Chondrocyte (in vitro differentiated cells): ENCODE measurements at regions not wholly inside any gene's neighbourhood (a gene's known extent, or its start where the extent isn't known, plus 50 kb on each side); places are given as distances from the start of the nearest gene placed in this dataset.

ENCODE experiments used
- DNase-seq: peaks from one replicate; pipeline ENCODE4 v3.0.0; 2021; ENCODE audit warnings: mixed read lengths, low spot score
- H3K27ac Mint-ChIP-seq: one replicate; pipeline ENCODE4 v1.8.0; 2021; ENCODE audit warnings: mild to moderate bottlenecking, moderate library complexity, mixed read lengths; ENCODE audit not compliant: unreplicated experiment
- H3K27me3 Mint-ChIP-seq: 2 replicates; pipeline ENCODE4 v1.8.0; 2021; ENCODE audit warnings: low read depth, mixed read lengths
- H3K36me3 Mint-ChIP-seq: 2 replicates; pipeline ENCODE4 v1.8.0; 2021; ENCODE audit warnings: low read depth, mixed read lengths
- H3K4me1 Mint-ChIP-seq: 2 replicates; pipeline ENCODE4 v1.8.0; 2021; ENCODE audit warnings: low read depth, mild to moderate bottlenecking, mixed read lengths
- H3K4me3 Mint-ChIP-seq: one replicate; pipeline ENCODE4 v1.8.0; 2021; ENCODE audit warnings: mild to moderate bottlenecking, moderate library complexity, mixed read lengths; ENCODE audit not compliant: unreplicated experiment
- H3K9me3 Mint-ChIP-seq: 2 replicates; pipeline ENCODE4 v1.8.0; 2021; ENCODE audit warnings: low read depth, mixed read lengths
- CTCF ChIP-seq: fragments of 200-600 bp; sonication (generic); IDR thresholded peaks from 2 replicates; pipeline ENCODE4 v1.5.0; 2021; ENCODE audit warnings: antibody characterized with exemption, mild to moderate bottlenecking, moderate library complexity

DNA sequence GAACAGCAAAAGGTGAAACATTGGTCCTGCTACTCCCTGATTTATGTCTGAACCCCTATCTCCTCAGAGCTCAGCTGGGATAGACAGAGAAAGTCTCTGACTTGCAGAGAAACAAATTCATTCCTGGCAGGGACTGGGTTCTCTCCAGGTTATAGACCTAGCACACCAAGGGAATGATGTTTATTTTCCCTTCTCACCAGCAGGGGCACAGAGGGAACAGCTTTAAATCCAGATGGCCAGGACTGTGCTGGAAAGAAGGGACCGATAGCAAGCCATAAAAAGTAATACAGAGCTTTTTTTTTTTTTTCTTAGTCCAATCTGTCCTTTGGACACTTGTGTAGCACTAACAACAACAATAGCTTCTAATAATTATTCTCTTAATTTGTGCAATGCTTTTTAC is 141.1 kb upstream of the C9orf72 start:
- no peak for TF ChIP-seq CTCF
- no peaks in the 10 kb centered on the region for H3K4me1 Mint-ChIP-seq
- peaks cover 11% of the 10 kb centered on the region for H3K27me3 Mint-ChIP-seq
- no peaks in the 10 kb centered on the region for H3K36me3 Mint-ChIP-seq
- no peak overlapping the region for H3K4me3 Mint-ChIP-seq
- no peak overlapping the region for H3K27ac Mint-ChIP-seq
- peaks cover 7% of the 10 kb centered on the region for H3K9me3 Mint-ChIP-seq
- no peak for DNase-seq

DNA sequence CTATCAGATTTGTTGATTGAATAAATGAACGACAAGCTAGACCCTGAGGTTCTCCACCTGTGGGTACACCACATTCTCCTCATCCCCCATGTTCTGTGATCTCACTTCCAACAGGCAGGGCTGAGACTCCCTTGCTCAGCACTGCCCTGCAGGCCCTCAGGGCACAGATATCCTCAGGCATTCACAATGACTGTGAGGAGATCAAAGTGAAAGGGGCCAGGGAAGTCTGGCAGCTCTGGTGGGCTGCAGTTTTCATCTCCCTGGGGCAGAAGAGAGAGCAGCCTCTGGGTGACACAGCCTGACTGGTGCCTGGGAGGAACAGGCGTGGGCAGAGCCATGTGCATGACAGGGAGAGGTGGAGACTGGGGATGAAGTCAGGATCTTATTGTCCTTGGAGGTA is 142.4 kb upstream of the C9orf72 start:
- H3K4me3 Mint-ChIP-seq: no peak overlapping the region
- peaks cover 15% of the 10 kb centered on the region for H3K27me3 Mint-ChIP-seq
- no peaks in the 10 kb centered on the region for H3K4me1 Mint-ChIP-seq
- H3K9me3 Mint-ChIP-seq: no peaks in the 10 kb centered on the region
- TF ChIP-seq CTCF: no peak
- DNase-seq: no peak
- H3K36me3 Mint-ChIP-seq: no peaks in the 10 kb centered on the region
- no peak overlapping the region for H3K27ac Mint-ChIP-seq

GRCh38 chr9:27717991-27718390 is 144.7 kb upstream of the C9orf72 start:
- Mint-ChIP-seq H3K27me3 (peaks cover 28% of the 10 kb centered on the region), H3K4me3 (no peak overlapping the region), H3K4me1 (no peaks in the 10 kb centered on the region), H3K27ac (no peak overlapping the region), H3K36me3 (no peaks in the 10 kb centered on the region), H3K9me3 (no peaks in the 10 kb centered on the region)
- no peak for DNase-seq
- TF ChIP-seq CTCF: no peak

DNA sequence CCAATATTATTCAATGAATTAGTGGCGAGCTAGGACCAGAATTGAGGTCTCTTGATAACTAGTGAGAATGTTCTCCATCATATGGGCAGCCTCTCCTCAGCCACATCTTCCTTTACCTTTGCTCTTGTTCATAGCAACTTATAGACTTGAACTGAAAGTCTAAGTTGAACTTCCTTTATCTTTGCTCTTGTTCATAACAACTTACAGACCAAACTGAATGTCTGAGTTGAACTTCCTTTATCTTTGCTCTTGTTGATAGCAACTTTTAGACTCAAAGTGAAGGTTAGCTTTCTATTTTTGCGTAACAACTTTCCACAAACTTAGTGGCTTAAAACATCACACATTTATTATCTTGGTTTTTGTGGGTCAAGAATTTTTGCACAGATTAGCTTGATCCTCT is 146.4 kb upstream of the C9orf72 start:
- Mint-ChIP-seq H3K27me3 (peaks cover 31% of the 10 kb centered on the region), H3K36me3 (no peaks in the 10 kb centered on the region), H3K4me3 (no peak overlapping the region), H3K4me1 (no peaks in the 10 kb centered on the region), H3K27ac (no peak overlapping the region), H3K9me3 (no peaks in the 10 kb centered on the region)
- DNase-seq: no peak
- no peak for TF ChIP-seq CTCF

- Mint-ChIP-seq H3K4me1 (peaks cover 3% of the 10 kb centered on the region), H3K9me3 (no peaks in the 10 kb centered on the region), H3K4me3 (no peak overlapping the region), H3K27me3 (peaks cover 23% of the 10 kb centered on the region), H3K36me3 (no peaks in the 10 kb centered on the region), H3K27ac (no peak overlapping the region)
- TF ChIP-seq CTCF: no peak
- no peak for DNase-seq
Observed at GRCh38 chr9:27722866-27723265, 149.6 kb upstream of the C9orf72 start.
